Brain microvascular endothelial cell (primary cell): ENCODE measurements at regions not wholly inside any gene's neighbourhood (a gene's known extent, or its start where the extent isn't known, plus 50 kb on each side); places are given as distances from the start of the nearest gene placed in this dataset.

Experiments used
- DNase-seq: peaks from one replicate; pipeline ENCODE4 v3.0.0-alpha.2; 2020
- H3K27ac ChIP-seq: fragments of 250-450 bp; sonication (Bioruptor Pico); 2 replicates; pipeline ENCODE4 v1.5.1; 2020; ENCODE audit warnings: mild to moderate bottlenecking, moderate library complexity
- H3K27me3 ChIP-seq: fragments of 250-450 bp; sonication (Bioruptor Pico); replicated peaks from 2 replicates; pipeline ENCODE4 v1.5.1; 2020; ENCODE audit warnings: mild to moderate bottlenecking
- H3K36me3 ChIP-seq: fragments of 250-450 bp; sonication (Bioruptor Pico); replicated peaks from 2 replicates; pipeline ENCODE4 v1.5.1; 2020; ENCODE audit warnings: mild to moderate bottlenecking
- H3K4me3 ChIP-seq: 2 replicates; pipeline ENCODE4 v1.5.1; 2011; ENCODE audit warnings: low read depth, mild to moderate bottlenecking, control low read depth, low read length, moderate library complexity
- in situ Hi-C: cut with HindIII; loops from 2 replicates; pipeline ENCODE4 v1.10.0; 2017; ENCODE audit warnings: low sequenced_read_pairs, low pct_ligation_motif_present
- TF ChIP-seq, protein P1 (sequence below): IDR thresholded peaks from 2 replicates; pipeline ENCODE4 v1.5.1; 2011; ENCODE audit warnings: low read depth, mild to moderate bottlenecking, moderate library complexity, low read length, control low read depth, inconsistent platforms; ENCODE audit errors: missing control alignments

GRCh38 chr5:167472566-167473108, 818.8 kb upstream of the WWC1 start:
- H3K27me3 ChIP-seq: no peaks in the 10 kb centered on the region
- no peak overlapping the region for H3K4me3 ChIP-seq
- H3K36me3 ChIP-seq: no peaks in the 10 kb centered on the region
- no peak for DNase-seq
- in situ Hi-C loops: no loop called here
- TF ChIP-seq, protein P1, sequence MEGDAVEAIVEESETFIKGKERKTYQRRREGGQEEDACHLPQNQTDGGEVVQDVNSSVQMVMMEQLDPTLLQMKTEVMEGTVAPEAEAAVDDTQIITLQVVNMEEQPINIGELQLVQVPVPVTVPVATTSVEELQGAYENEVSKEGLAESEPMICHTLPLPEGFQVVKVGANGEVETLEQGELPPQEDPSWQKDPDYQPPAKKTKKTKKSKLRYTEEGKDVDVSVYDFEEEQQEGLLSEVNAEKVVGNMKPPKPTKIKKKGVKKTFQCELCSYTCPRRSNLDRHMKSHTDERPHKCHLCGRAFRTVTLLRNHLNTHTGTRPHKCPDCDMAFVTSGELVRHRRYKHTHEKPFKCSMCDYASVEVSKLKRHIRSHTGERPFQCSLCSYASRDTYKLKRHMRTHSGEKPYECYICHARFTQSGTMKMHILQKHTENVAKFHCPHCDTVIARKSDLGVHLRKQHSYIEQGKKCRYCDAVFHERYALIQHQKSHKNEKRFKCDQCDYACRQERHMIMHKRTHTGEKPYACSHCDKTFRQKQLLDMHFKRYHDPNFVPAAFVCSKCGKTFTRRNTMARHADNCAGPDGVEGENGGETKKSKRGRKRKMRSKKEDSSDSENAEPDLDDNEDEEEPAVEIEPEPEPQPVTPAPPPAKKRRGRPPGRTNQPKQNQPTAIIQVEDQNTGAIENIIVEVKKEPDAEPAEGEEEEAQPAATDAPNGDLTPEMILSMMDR: no peak
- H3K27ac ChIP-seq: no peak overlapping the region

DNA sequence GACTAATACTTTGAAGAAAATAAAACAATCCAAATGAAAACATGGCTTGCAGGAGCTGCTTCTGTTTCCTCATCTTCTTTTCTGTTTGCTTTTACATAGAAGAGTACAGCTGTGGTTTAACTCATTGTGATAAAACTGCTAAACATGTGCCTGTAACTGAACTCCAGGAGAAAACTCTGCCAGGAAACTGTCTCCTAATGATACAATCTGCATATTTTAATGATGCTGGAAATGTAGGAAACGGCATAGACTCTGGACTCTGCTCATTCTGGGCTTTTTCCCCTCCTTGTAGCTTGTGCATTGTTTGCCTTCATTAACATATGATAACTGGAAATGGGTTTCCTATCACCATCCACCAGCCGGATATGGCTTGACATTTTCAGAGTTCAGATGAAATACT, 813.3 kb upstream of the WWC1 start:
- H3K36me3 ChIP-seq: no peaks in the 10 kb centered on the region
- H3K27ac ChIP-seq: no peak overlapping the region
- no peak for DNase-seq
- in situ Hi-C loops: no loop called here
- TF ChIP-seq, protein P1: no peak
- no peaks in the 10 kb centered on the region for H3K27me3 ChIP-seq
- H3K4me3 ChIP-seq: no peak overlapping the region

GRCh38 chr5:167479779-167480178, 811.7 kb upstream of the WWC1 start:
- in situ Hi-C loops: no loop called here
- Histone ChIP-seq H3K4me3 (no peak overlapping the region), H3K27ac (no peak overlapping the region), H3K27me3 (no peaks in the 10 kb centered on the region), H3K36me3 (no peaks in the 10 kb centered on the region)
- DNase-seq: no peak
- TF ChIP-seq, protein P1: no peak

DNA sequence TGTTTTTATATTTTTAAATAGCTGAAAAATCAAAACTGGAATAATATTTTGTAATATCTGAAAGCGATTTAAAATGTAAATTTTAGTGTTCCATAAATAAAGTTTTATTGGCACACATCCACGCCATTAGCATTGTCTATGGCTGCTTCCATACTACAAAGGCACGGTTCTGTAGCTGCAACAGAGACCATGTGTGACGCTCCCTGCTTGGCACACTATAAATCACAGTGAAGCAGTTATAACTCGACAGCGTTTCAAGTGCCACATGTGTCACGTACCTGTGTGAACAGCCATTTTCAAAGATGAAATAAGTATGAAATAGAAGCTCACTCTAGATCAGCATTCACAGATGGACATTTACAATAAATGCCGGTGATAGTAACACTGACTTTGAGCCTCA, 810.1 kb upstream of the WWC1 start:
- no peak for DNase-seq
- H3K36me3 ChIP-seq: no peaks in the 10 kb centered on the region
- no peaks in the 10 kb centered on the region for H3K27me3 ChIP-seq
- no peak overlapping the region for H3K27ac ChIP-seq
- TF ChIP-seq, protein P1: no peak
- H3K4me3 ChIP-seq: no peak overlapping the region
- in situ Hi-C loops: no loop called here

DNA sequence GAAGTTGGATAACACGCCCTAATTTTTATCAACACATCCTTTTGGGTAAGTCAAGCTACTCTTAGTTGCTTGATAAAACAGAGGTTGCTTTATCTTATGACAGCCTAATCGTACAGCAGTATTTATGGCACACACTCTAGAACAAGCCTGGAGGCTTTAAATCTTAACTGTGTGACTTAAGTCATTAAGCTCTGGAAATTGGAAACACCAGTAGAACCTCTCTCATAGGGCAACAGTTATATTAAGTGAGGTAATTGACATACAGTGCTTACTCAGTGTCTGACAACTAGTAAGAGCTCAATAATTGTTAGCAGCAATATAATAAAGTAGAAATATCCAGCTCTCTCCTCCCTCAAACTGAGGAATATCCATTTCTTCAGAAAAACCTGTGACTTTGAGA, 808.9 kb upstream of the WWC1 start:
- DNase-seq: no peak
- no peaks in the 10 kb centered on the region for H3K36me3 ChIP-seq
- no peaks in the 10 kb centered on the region for H3K27me3 ChIP-seq
- TF ChIP-seq, protein P1: no peak
- no peak overlapping the region for H3K4me3 ChIP-seq
- no peak overlapping the region for H3K27ac ChIP-seq
- in situ Hi-C loops: no loop called here

DNA sequence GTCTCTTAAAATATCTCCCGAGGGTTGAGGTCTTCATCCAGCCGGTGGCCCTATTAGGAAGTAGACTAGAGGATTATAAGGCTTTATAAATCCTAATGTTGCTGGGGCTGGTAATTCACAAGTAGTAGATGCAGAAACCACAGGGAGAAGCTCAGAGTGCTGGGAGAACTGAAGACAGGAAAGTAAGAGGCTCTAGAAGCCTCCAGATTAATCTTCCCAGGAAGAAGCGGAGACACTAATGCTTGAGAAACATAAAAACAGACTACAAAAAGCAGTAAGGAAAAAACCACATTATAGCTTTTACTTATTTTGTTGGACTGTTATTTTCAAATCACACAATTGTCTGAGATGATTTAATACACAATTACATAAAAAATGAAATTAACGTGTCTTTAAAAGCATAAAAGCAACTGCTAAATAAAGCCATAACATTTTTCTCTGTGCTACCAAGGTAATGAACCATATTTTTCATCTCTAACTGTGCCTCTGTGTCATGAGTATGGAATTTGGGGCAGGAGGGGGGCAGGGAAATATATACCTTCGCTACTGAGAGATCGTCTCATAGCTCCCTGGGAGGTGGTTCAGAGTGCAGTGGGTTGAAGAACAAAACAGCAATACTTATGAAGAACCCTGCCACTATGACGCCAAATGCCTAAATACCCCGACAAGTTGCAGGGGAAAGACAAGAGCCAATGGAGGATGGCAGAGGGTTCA, 806.2 kb upstream of the WWC1 start:
- Histone ChIP-seq H3K27me3 (no peaks in the 10 kb centered on the region), H3K27ac (no peak overlapping the region), H3K36me3 (no peaks in the 10 kb centered on the region), H3K4me3 (no peak overlapping the region)
- DNase-seq: no peak
- in situ Hi-C loops: no loop called here
- TF ChIP-seq, protein P1: no peak
